Rectal smooth muscle tissue (tissue), 1 donor: ENCODE measurements at regions not wholly inside any gene's neighbourhood (a gene's known extent, or its start where the extent isn't known, plus 50 kb on each side); places are given as distances from the start of the nearest gene placed in this dataset.
A peak's percentile ranks its signal among the peaks of the same experiment; 100 is the strongest.
"Not testable (repeated sequence)": the region's sequence is repeated elsewhere in the genome, so short reads cannot be mapped to it uniquely, and the experiment has no call there.

Experiments
- H3K27ac ChIP-seq: one replicate; pipeline ENCODE4 v1.7.0; 2013; ENCODE audit warnings: low read depth, low read length, inconsistent platforms
- H3K27me3 ChIP-seq: one replicate; pipeline ENCODE4 v1.7.0; 2013; ENCODE audit warnings: low read length; ENCODE audit not compliant: control insufficient read depth, insufficient read depth
- H3K36me3 ChIP-seq: one replicate; pipeline ENCODE4 v1.7.0; 2013; ENCODE audit warnings: low read length; ENCODE audit not compliant: control insufficient read depth, insufficient read depth
- H3K4me1 ChIP-seq: one replicate; pipeline ENCODE4 v1.7.0; 2013; ENCODE audit warnings: low read length; ENCODE audit not compliant: control insufficient read depth, insufficient read depth
- H3K4me3 ChIP-seq: one replicate; pipeline ENCODE4 v1.7.0; 2013; ENCODE audit warnings: low read length
- H3K9ac ChIP-seq: one replicate; pipeline ENCODE4 v1.7.0; 2013; ENCODE audit warnings: low read length

DNA sequence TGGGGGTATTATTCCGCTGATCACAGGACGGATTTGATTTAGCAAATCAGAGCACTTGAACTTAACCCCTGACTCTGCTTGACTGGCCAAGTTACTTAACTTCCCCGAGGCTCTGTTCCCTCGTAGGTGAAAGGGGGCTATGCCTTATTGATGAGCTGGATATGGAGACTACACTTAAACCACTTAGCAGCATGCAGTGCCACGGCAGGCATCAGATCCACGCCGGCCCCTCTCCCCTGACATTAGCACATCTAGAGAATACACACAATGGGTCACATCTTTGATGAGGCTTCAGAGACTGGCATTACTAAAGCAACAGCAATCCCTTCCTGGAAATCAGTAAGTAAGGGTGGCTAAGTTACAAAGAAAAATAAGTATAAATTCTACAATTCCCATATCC lies 71.0 kb downstream of the ABCC12 start:
- no peak overlapping the region for H3K27ac ChIP-seq
- no peak overlapping the region for H3K9ac ChIP-seq

DNA sequence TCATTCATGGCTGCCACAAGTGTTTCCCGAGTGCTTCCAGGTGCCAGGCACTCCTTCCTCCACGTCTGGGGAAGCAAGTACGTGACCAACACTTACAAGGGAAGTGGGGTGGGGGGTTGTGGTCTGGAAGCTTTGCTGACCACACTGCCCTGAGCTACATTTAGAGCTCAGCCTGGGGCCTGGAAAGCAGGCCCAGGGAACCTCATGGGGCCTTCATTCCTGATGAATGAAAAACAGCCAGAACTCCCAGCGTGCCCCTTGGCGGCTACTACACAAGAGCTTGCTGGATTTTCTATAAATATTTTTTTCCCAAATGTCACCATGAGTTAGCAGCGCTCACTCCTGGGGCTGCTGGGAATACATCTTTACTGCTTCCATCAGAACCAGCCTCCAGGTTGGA lies 73.3 kb downstream of the ABCC12 start:
- Histone ChIP-seq H3K27me3 (peaks cover 3% of the 10 kb centered on the region), H3K36me3 (no peaks in the 10 kb centered on the region), H3K27ac (no peak overlapping the region), H3K4me3 (no peak overlapping the region), H3K9ac (no peak overlapping the region), H3K4me1 (no peaks in the 10 kb centered on the region)

More for the DNA sequence above, 71.0 kb downstream of the ABCC12 start:
- no peaks in the 10 kb centered on the region for H3K4me1 ChIP-seq
- peaks cover 3% of the 10 kb centered on the region for H3K27me3 ChIP-seq
- no peaks in the 10 kb centered on the region for H3K36me3 ChIP-seq
- no peak overlapping the region for H3K4me3 ChIP-seq

DNA sequence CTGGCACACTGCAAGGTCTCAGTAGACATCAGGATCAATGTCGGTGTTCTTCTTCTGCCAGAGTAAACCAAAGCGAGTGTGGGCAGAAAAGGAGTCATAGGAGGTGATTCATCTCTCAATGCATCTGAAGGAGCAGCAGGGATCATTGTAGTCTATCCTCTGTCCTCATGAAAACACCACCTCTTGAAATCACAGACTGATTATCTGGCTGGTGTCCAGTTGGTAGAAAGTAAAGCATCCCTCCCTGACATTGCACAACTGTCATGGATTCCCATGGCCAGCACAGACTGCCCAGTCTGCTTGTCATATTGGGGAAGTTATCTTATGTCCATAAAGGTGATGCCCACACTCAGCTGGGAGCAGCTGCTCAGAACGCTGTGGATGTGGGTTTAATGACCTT lies 74.1 kb downstream of the ABCC12 start:
- Histone ChIP-seq H3K4me1 (no peaks in the 10 kb centered on the region), H3K27ac (no peak overlapping the region), H3K27me3 (peaks cover 3% of the 10 kb centered on the region), H3K36me3 (no peaks in the 10 kb centered on the region), H3K4me3 (no peak overlapping the region), H3K9ac (no peak overlapping the region)

DNA sequence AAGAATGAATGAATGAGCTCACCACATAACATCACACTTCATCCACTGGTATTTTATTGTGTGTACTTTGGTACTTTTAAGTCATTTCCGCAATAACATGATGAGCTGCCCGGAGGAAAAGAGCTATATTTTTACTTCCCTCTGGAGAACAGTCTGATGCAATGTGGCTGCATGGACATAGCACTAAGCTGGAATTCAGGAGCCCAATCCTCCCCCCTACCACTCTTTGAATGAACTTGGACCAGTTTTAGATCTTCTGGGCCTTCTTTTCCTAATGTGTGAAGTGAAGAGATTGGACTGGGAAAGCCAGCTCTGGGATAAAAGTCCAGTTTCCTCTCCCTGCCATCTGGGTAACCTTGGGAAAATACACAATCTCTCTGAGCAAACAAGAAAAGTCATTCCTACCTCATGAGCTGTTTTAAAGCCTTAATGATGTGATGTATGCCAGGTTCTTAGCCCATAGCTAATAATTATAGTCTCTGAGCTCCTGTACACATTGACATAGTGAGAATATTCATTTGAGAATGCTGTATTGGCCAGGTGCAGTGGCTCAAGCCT lies 79.3 kb downstream of the ABCC12 start:
- no peaks in the 10 kb centered on the region for H3K36me3 ChIP-seq
- no peak overlapping the region for H3K27ac ChIP-seq
- H3K9ac ChIP-seq: no peak overlapping the region
- H3K4me3 ChIP-seq: no peak overlapping the region
- H3K27me3 ChIP-seq: no peaks in the 10 kb centered on the region
- H3K4me1 ChIP-seq: no peaks in the 10 kb centered on the region

DNA sequence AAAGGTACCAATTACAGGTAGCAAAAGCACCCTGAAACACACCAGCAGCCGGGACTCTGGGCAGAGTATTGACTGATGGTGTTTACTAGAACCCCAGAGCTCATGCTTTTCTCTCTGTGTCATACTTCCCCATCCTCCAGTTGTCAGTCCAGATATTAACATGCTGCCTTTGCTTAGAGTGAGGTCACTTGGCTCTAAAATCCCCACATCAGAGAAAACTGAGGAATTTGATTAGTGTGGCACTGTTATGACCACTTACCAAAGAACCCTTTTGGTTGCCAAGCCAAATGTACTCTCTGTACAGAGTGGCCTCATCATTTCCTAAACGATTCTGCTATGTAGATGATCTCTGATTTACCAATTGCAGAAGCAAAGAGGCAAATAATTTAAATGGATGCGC lies 80.4 kb downstream of the ABCC12 start:
- no peak overlapping the region for H3K4me3 ChIP-seq
- no peak overlapping the region for H3K27ac ChIP-seq
- H3K27me3 ChIP-seq: no peaks in the 10 kb centered on the region
- H3K9ac ChIP-seq: no peak overlapping the region
- H3K36me3 ChIP-seq: no peaks in the 10 kb centered on the region
- no peaks in the 10 kb centered on the region for H3K4me1 ChIP-seq

DNA sequence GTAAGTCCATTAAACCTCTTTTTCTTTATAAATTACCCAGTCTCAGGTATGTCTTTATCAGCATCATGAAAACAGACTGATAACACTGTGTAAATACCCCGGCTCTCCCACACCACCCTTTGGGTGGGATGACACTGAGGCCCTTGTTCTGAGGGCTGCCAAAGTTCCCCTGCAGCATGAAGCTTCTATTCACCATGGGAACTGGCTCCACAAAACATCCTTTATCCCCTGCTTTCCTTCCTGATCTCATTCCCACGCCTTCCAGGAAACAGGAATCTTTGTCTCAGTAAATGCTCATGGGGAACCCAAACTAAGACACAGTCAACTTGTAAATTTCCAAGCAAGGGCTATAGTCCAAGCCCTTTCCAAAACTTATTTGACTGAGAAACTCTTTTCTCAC lies 88.4 kb downstream of the ABCC12 start:
- Histone ChIP-seq H3K27ac (no peak overlapping the region), H3K36me3 (no peaks in the 10 kb centered on the region), H3K4me1 (no peaks in the 10 kb centered on the region), H3K9ac (no peak overlapping the region), H3K4me3 (no peak overlapping the region), H3K27me3 (no peaks in the 10 kb centered on the region)

DNA sequence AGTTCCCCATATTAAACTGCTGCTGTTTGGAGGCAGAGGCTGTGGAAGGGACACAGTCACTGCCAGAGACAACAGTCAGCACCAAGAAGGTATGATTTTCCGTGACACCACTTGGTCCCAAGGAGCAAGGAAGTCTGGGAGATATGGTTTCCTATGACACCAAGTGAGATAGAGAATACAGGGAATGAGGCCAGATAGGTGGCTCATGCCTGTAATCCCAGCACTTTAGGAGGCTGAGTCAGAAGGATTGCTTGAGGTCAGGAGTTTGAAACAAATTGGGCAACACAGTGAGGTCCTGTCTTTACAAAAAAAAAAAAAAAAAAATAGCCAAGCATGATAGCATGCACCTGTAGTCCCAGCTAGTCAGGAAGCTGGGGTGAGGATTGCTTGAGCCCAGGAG lies 90.8 kb downstream of the ABCC12 start:
- H3K9ac ChIP-seq: no peak overlapping the region
- no peaks in the 10 kb centered on the region for H3K27me3 ChIP-seq
- no peak overlapping the region for H3K27ac ChIP-seq
- no peaks in the 10 kb centered on the region for H3K36me3 ChIP-seq
- no peaks in the 10 kb centered on the region for H3K4me1 ChIP-seq
- H3K4me3 ChIP-seq: no peak overlapping the region

DNA sequence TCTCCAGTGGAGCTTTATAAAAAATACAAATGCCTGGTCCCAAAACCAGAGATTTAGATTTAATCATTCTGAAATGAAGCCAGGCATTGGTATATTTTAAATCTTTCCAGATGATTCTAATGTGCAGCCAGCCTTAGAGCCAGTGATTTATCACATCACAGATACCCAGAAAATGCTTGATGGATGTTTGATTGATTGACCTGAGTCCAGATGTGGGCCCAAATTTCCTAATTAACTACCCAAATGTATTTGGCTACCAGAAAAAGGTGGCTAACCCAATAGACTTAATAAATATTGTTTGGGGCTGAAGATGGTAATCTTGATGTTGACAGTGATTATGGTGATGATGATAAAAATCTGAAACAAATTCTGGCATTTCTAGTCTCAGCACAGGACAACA lies 93.1 kb downstream of the ABCC12 start:
- no peak overlapping the region for H3K9ac ChIP-seq
- H3K27ac ChIP-seq: no peak overlapping the region
- H3K4me1 ChIP-seq: no peaks in the 10 kb centered on the region
- H3K4me3 ChIP-seq: no peak overlapping the region
- H3K27me3 ChIP-seq: no peaks in the 10 kb centered on the region
- no peaks in the 10 kb centered on the region for H3K36me3 ChIP-seq

DNA sequence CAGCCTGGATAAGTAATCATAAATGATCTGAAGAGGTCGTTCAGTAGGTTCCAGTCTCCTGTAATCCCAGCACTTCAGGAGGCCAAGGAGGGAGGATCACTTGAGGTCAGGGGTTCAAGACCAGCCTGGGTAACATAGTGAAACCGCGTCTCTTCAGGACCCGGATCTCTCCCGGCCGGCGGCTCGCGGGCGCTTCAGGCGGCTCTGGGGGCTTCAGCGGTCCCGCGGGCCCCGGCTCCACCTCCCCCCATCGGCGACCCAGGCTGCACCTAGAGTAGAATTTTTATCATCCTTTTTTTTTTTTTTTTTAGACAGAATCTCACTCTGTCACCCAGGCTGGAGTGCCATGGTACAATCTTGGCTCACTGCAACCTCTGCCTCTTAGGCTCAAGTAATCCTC lies 95.9 kb downstream of the ABCC12 start:
- no peak overlapping the region for H3K4me3 ChIP-seq
- H3K27me3 ChIP-seq: no peaks in the 10 kb centered on the region
- H3K9ac ChIP-seq: no peak overlapping the region
- no peaks in the 10 kb centered on the region for H3K36me3 ChIP-seq
- H3K27ac ChIP-seq: no peak overlapping the region
- no peaks in the 10 kb centered on the region for H3K4me1 ChIP-seq

DNA sequence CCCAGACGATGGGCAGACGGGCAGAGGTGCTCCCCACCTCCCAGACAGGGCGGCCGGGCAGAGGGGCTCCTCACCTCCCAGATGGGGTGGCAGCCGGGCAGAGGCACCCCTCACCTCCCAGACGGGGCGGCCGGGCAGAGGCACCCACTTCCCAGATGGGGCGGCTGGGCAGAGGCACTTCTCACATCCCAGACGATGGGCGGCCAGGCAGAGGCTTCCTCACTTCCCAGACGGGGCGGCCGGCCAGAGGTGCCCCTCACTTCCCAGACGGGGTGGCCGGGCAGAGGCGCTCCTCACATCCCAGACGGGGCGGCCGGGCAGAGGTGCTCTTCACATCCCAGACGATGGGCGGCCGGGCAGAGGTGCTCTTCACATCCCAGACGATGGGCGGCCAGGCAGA lies 96.6 kb downstream of the ABCC12 start:
- H3K27ac ChIP-seq, H3K27me3 ChIP-seq, H3K36me3 ChIP-seq, H3K4me1 ChIP-seq, H3K9ac ChIP-seq, H3K4me3 ChIP-seq: not testable (repeated sequence)

DNA sequence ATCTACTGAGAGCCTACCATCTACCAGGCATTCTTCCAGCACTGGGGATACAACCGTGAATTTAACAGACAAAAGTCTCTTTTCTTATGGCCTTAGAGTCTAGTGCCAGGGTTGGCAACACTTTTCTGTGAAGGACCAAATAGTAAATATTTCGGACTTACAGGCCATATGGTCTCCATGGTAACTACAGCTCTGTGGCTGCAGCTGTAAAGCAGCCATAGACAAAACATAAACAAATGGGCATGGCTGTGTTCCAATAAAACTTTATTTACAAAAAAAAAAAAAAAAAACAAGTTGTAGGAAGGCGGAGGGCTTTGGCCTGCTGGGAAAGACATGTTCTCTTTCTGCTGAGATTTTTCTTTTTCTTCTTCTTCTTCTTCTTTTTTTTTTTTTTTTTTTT lies 98.7 kb downstream of the ABCC12 start:
- H3K4me1 ChIP-seq: no peaks in the 10 kb centered on the region
- H3K4me3 ChIP-seq: no peak overlapping the region
- H3K27me3 ChIP-seq: no peaks in the 10 kb centered on the region
- H3K36me3 ChIP-seq: no peaks in the 10 kb centered on the region
- H3K27ac ChIP-seq: no peak overlapping the region
- H3K9ac ChIP-seq: no peak overlapping the region

DNA sequence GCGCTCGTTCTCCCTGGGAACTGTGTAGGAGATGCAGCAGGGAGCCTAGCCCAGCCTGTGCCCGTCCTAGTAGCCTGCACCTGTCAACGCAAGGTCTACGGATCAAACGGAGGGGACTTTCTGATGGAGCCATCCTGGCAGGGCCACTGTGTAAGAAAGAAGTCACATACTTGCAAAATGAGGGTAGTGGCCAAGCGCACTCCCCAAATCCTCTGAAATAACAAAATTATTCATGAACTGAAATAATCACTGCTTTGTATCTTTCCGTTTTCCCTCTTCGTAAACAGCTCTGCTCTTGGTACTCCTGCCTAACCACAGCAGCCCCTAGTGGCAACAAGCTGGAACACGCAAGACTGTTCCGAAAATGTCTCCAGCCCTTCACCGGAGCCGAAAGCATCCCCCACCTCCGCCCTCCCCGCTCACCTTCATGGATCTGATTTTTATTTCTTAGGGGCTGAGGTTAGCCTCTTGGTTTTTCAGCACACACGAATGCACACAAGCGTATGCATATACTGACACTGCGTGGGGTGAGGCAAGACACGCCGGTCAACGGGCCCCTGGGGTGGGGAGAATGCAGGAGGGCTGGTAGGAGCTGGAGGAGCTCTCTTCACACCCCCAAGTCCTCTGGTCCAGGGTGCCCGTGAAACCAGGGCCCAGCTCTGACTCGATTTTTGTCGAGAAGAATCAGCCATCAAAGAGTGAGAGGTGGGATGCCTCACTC lies 100.8 kb downstream of the ABCC12 start:
- H3K9ac ChIP-seq: no peak overlapping the region
- no peaks in the 10 kb centered on the region for H3K36me3 ChIP-seq
- no peaks in the 10 kb centered on the region for H3K27me3 ChIP-seq
- H3K4me3 ChIP-seq: peak overlapping the region; percentile 34
- H3K27ac ChIP-seq: no peak overlapping the region
- no peaks in the 10 kb centered on the region for H3K4me1 ChIP-seq

DNA sequence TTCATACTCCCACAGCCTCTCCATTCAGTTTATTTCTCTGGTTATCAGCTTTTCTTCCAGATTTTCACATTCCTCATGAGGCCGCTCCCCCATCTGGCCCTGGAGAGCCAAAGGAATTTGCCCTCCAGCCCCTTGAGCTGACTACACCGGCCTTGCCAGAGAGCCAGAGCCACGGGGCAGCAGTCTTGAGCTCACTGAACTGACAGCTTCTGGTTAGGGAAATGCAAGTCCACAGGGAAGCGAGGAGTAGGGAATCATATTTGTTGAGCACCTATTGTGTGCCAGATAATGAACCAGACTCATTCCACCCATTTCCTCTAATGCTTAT lies 102.4 kb downstream of the ABCC12 start:
- no peak overlapping the region for H3K4me3 ChIP-seq
- H3K36me3 ChIP-seq: no peaks in the 10 kb centered on the region
- no peak overlapping the region for H3K27ac ChIP-seq
- H3K27me3 ChIP-seq: no peaks in the 10 kb centered on the region
- H3K9ac ChIP-seq: no peak overlapping the region
- no peaks in the 10 kb centered on the region for H3K4me1 ChIP-seq
